Right lobe of liver (tissue), 6 donors: ENCODE measurements at regions not wholly inside any gene's neighbourhood (a gene's known extent, or its start where the extent isn't known, plus 50 kb on each side); places are given as distances from the start of the nearest gene placed in this dataset.

Source experiments
- ATAC-seq, 4 donors: fragments of 200-7000 bp; cut with Tn5 transposase; one replicate each; pipeline ENCODE4 v1.9.1; 2020; ENCODE audit warnings: mild to moderate bottlenecking in 4 of 4, moderate library complexity in 4 of 4
- DNase-seq, 3 donors: peaks; one replicate each; pipeline ENCODE4 v3.0.0-alpha.2; 2020
- H3K27ac ChIP-seq, 3 donors: fragments of 200-600 bp; one replicate each; pipeline ENCODE4 v1.8.0; 2022
- H3K27me3 ChIP-seq, 2 donors: fragments of 200-600 bp; one replicate each; pipeline ENCODE4 v1.8.0; 2022
- H3K36me3 ChIP-seq, 4 donors: fragments of 200-600 bp; sonication (generic) in 1 of 4; one replicate each; pipeline versions ENCODE4 v1.5.1 to v1.8.0; 2017 to 2022; ENCODE audit warnings: control low read depth in 1 of 4
- H3K4me1 ChIP-seq, 4 donors: fragments of 200-600 bp; sonication (generic) in 1 of 4; one replicate each; pipeline versions ENCODE4 v1.5.1 to v1.8.0; 2017 to 2022; ENCODE audit warnings: control low read depth in 1 of 4
- H3K4me3 ChIP-seq, 3 donors: fragments of 200-600 bp; one replicate each; pipeline ENCODE4 v1.8.0; 2022
- H3K9me3 ChIP-seq, 4 donors: fragments of 200-600 bp; sonication (generic) in 1 of 4; one replicate each; pipeline versions ENCODE4 v1.5.1 to v1.8.0; 2017 to 2022; ENCODE audit warnings: control low read depth in 1 of 4
- POLR2A ChIP-seq: fragments of 450-650 bp; IDR thresholded peaks from one replicate; pipeline ENCODE4 v1.6.1; 2017; ENCODE audit warnings: antibody characterized with exemption, mild to moderate bottlenecking
- WGBS: methylation state at CpG from one replicate; pipeline ENCODE4 v1.1.6; 2018; ENCODE audit warnings: low coverage, low lambda C conversion rate; ENCODE audit not compliant: insufficient coverage; ENCODE audit errors: missing lambda C conversion rate; 5-methylcytosine and 5-hydroxymethylcytosine counted together
- intact Hi-C, 2 donors: fragments of 100-400 bp; cut with DNase I; formaldehyde crosslinking; loops; one replicate each; pipeline versions ENCODE4 v1.11.2 to v1.14.1; 2022
- TF ChIP-seq, protein P1 (sequence below), 4 donors: fragments of 200-600 bp in 3 of 4; fragments of 450-650 bp in 1 of 4; IDR thresholded peaks; one replicate each; pipeline versions ENCODE4 v1.5.1 to v1.8.0; 2016 to 2022; ENCODE audit warnings: antibody characterized with exemption in 4 of 4, mild to moderate bottlenecking in 2 of 4
- donor health status: DM: no; HTN: yes; CAD: no.
- donor health status: DM: no; HTN: no; CAD: no.
- donor health status: DM: no; HTN: no; CAD: no.
- donor health status: DM: no; HTN: yes; CAD: no.
- donor health status: DM: no; HTN: yes; CAD: no.

DNA sequence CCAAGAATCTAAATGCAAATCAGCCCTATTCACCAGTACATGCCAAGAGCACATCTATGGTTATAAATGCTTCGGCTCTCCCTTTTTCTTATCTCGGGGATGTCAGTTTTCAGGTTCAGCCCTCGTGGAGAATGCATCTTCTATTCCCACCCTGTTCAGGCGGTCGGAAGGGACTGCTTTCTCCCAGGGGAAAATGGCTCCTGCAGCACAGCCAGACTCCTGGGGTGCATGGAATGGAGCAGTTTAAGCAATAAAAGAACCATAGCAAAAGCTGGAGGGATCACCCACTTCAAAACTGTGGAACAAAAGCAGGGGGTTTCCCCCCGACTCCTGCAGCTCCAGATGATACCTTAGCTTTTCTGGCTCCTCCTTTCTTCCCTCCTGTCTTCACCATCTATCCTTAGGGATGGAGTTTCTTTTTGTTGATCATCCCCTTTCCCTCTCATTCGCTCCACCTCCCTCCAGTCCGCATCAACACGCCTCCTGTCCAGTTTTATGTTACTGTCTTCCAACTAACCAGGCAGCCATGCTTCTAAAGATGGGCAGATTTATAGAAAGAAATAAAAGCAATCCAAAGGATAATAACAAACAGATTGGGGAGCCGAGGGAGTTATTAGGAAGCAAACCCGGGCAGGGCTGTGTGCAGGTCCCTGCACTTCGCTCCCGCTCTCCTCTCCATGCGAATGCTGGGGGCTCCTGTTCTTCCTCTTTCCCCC, 356.2 kb upstream of the SMIM21 start:
- no peak overlapping the region for H3K4me3 ChIP-seq
- H3K4me1 ChIP-seq = no peaks in the 10 kb centered on the region
- no peaks in the 10 kb centered on the region for H3K27me3 ChIP-seq
- no peak for DNase-seq
- ATAC-seq = no peak
- H3K9me3 ChIP-seq = no peaks in the 10 kb centered on the region
- TF ChIP-seq POLR2A = no peak
- TF ChIP-seq, protein P1, sequence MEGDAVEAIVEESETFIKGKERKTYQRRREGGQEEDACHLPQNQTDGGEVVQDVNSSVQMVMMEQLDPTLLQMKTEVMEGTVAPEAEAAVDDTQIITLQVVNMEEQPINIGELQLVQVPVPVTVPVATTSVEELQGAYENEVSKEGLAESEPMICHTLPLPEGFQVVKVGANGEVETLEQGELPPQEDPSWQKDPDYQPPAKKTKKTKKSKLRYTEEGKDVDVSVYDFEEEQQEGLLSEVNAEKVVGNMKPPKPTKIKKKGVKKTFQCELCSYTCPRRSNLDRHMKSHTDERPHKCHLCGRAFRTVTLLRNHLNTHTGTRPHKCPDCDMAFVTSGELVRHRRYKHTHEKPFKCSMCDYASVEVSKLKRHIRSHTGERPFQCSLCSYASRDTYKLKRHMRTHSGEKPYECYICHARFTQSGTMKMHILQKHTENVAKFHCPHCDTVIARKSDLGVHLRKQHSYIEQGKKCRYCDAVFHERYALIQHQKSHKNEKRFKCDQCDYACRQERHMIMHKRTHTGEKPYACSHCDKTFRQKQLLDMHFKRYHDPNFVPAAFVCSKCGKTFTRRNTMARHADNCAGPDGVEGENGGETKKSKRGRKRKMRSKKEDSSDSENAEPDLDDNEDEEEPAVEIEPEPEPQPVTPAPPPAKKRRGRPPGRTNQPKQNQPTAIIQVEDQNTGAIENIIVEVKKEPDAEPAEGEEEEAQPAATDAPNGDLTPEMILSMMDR (IDR thresholded peaks at IDR 0.05) = no peak
- intact Hi-C loops = loop anchor here in 1 of 2 donors (10.0 kb wide), 1 partner anchor 59 kb away; no protein-coding TSS in a partner anchor
- no peak overlapping the region for H3K27ac ChIP-seq
- 72% methylated on average over 13 of the region's 14 CpGs for WGBS
- no peaks in the 10 kb centered on the region for H3K36me3 ChIP-seq

DNA sequence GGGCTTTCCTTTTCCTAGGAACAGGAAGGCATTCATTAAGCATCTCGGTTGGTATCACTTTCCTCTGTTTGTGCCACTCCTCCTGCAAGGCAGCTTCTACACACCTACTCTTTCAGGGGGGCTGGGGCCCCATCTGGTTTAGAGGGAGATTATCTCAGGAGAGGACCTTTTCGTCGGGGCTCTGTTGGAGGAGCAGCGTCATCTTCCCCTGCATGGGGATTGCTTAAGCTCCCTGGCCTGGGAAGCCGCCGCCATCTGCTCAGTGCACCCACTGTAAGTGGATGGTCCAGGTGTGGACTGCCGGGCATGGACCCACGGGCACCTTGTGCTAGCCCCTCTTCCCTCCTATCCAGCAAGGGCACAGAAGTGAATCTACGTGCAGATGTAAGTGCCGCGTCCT, 355.3 kb upstream of the SMIM21 start:
- no peak for ATAC-seq
- Histone ChIP-seq H3K4me3 (no peak overlapping the region), H3K27ac (no peak overlapping the region), H3K4me1 (no peaks in the 10 kb centered on the region), H3K36me3 (no peaks in the 10 kb centered on the region), H3K27me3 (no peaks in the 10 kb centered on the region), H3K9me3 (no peaks in the 10 kb centered on the region)
- intact Hi-C loops = loop anchor here in 1 of 2 donors (10.0 kb wide), 1 partner anchor 58 kb away; no protein-coding TSS in a partner anchor
- WGBS = 80% methylated on average over 7 of the region's 11 CpGs
- TF ChIP-seq, protein P1 (IDR thresholded peaks at IDR 0.05) = no peak
- TF ChIP-seq POLR2A = no peak
- no peak for DNase-seq

DNA sequence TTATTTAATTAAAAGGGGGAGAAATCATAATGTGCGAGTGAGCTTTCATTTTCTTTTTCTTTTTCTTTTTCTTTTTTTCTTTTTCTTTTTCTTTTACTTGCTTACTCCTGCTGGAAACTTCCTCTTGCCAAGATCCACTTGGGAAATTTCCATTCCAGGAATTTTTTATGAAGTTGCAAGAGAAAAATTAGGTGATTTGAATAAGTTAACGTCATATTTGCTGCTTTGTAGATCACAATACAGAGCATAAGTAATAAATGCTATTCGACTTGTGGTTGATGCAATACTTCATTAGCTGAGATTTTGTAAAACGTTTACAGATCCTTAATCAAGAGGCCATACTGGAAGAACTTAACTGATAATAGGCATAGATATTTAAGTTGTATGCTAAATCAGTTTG, 354.7 kb upstream of the SMIM21 start:
- no peaks in the 10 kb centered on the region for H3K27me3 ChIP-seq
- no peak for ATAC-seq
- H3K27ac ChIP-seq = no peak overlapping the region
- DNase-seq = no peak
- no peak overlapping the region for H3K4me3 ChIP-seq
- no peak for TF ChIP-seq POLR2A
- TF ChIP-seq, protein P1 (IDR thresholded peaks at IDR 0.05) = no peak
- H3K4me1 ChIP-seq = no peaks in the 10 kb centered on the region
- no peaks in the 10 kb centered on the region for H3K9me3 ChIP-seq
- 35% methylated on average over 4 of the region's 4 CpGs for WGBS
- intact Hi-C loops = loop anchor here in 1 of 2 donors (10.0 kb wide), 1 partner anchor 57 kb away; no protein-coding TSS in a partner anchor
- H3K36me3 ChIP-seq = no peaks in the 10 kb centered on the region

GRCh38 chr18:75779910-75780309, 352.4 kb upstream of the SMIM21 start:
- Histone ChIP-seq H3K4me1 (no peaks in the 10 kb centered on the region), H3K4me3 (no peak overlapping the region), H3K27me3 (no peaks in the 10 kb centered on the region), H3K27ac (no peak overlapping the region), H3K9me3 (no peaks in the 10 kb centered on the region), H3K36me3 (no peaks in the 10 kb centered on the region)
- WGBS = 34% methylated on average over 3 of the region's 3 CpGs
- no peak for DNase-seq
- no peak for TF ChIP-seq POLR2A
- TF ChIP-seq, protein P1 (IDR thresholded peaks at IDR 0.05) = no peak
- ATAC-seq = no peak
- intact Hi-C loops = loop anchor here in 1 of 2 donors (10.0 kb wide), 1 partner anchor 55 kb away; no protein-coding TSS in a partner anchor
